HG03139 (cell line): ENCODE measurements at regions not wholly inside any gene's neighbourhood (a gene's known extent, or its start where the extent isn't known, plus 50 kb on each side); places are given as distances from the start of the nearest gene placed in this dataset.

ENCODE experiments used
- ATAC-seq: cut with Tn5 transposase; IDR thresholded peaks from one replicate; pipeline ENCODE4 v1.9.1; 2021; ENCODE audit not compliant: unreplicated experiment

DNA sequence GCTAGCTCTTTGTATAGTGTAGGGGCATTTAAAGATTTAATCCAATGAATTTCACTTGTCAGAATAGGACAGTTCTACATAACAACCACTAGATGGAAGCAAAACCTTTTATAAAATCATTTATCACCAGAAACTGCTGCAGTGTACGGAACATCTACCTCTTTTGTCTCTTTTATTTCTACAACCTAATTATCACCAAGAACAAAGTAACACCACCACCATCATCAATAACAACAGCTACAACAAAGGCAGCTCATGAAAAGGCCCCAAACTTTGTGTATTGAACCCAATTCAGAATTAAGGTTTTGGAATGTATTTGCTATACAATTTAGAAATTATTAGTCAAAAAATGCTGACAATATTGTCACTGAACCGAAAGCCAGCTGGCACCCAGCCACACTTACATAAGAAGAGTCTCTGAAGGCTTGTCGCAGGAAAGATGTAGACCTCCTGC is 260.9 kb upstream of the RPS6KA3 start:
- no peak for ATAC-seq

DNA sequence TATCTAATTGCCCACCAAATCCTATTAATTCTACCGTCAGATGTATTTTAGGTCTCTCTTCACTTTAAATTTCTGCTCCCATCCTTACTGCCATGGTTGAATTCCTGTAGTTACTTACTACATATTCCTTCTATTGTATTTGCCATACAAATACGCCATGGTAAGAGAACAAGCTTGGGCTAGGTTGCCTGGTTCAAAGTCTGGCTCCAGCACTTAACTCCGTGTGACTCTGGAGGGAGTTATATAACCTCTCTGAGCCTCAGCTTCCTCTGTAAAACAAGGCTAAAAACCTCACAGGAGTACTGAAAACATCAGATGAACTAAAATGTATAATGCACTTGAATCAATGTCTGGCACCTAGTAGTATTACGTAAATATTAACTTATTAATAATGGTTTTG is 260.3 kb upstream of the RPS6KA3 start:
- ATAC-seq: no peak

DNA sequence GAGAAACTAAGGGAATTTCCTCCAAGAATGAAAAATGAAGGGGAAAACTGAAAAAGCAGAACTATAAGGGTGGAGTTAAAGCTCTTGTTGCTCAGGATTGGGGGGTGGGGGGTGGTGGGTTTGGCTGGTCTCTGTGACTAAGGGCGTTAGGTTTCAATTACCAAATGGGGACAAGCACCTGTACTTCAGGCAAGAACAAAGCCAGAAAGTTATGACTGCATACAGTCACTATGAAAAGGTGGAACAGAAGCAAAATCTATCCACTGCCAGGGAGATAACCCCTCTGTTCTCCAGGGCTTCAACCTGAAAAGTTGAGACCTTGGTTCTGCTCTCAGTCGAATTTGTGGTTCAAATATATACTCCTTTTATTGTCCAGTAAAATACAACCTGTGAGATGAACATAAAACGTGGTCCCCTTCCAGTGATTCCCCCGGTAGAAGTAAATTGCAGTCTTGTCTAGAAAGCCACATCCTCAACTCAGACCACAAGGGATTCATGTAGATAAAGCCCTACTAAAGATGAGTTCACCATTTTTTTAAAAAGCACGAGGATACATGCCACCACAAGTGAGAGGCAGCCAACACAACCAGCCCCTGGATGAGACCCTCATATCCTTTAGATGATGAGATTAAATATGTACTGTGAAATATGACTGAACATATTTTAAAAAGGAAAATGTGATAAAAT is 257.1 kb upstream of the RPS6KA3 start:
- no peak for ATAC-seq

DNA sequence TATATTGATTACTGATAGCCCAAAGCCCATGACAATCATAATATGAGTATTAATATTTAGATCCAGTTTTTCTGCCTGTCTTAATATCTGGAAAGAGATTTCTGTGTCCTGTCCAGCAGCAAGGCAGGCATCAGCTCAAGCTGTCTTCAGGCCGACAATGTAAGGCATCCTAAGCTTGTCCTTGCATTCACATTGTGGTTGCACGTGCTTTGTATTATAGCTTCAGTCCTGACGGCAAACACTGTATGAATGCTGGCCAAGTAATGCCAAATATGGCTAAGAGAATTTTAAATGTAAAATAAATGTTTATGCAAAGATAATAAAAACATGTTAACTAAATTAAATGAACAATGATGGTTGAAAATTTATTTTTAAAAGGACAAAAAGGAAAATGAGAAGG is 255.7 kb upstream of the RPS6KA3 start:
- no peak for ATAC-seq

DNA sequence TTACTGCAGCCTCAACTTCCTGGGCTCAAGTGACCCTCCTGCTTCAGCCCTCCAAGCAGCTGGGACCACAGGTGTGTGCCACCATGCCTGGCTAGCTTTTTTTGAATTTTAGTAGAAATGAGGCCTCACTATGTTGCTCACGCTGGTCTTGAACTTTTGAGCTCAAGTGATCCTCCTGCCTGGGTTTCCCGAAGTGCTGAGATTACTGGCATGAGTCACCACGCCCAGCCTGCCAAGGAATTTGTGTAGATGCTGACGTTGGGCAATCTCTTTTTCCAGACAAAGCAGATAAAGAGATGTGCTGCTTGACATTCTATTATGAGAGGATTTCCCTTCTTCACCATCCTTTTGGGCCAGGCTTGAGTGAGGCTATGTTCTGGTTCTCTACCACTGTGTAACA is 254.5 kb upstream of the RPS6KA3 start:
- no peak for ATAC-seq

DNA sequence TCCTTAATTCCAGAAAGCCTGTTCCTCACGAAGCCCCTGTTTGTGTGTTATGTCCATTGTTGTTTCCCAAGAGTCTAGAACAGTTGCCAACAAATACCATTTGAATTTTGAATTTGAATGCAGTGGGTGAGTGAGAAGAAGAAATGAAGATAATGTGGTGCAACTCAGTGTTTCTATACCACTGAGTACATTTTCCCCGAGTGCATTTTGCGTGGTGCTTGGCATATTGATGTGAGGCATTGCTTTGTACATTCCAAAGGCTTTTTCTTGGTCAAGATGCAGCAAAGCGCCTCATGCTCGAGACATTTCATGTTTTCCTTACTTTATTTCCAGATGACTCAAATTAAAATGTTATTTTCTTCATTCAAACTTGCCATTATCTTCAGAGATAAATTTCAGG is 253.1 kb upstream of the RPS6KA3 start:
- ATAC-seq: no peak

DNA sequence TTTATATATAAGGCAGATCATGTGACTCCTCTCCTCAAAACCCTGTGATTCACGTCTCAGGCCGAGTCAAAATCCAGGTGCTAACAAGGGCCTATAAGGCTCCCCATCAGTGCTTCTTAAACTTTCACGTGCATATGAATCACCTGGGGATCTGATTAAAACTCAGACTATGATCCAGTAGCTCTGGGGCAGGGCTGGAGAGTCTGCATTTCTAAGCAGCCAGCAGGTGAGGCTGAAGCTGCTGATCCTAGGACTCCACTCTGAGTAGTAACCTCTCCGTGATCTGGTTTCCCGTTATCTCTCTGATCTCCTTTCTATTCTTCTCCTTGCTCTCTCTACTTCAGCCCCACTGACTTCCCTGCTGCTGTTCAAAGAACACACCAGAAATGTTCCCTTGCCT is 252.4 kb upstream of the RPS6KA3 start:
- ATAC-seq: no peak

DNA sequence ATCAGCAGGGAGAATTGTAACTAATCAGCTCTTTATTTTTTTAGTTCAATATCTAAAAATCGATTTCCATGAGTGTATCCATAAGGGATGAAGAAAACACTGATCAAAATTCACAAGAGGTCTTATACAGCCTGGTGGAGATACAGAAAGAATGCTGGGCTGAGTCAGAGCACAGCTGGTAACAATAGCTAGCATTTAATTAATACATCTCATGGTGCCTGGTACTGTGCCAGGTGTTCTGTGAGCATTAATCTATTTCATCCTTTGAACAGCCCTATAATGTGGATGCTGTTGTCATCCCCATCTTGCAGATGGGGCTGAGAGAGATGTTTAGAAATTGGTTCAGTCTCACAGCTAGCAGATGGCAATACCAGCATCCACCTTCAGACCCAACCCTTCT is 250.9 kb upstream of the RPS6KA3 start:
- no peak for ATAC-seq

DNA sequence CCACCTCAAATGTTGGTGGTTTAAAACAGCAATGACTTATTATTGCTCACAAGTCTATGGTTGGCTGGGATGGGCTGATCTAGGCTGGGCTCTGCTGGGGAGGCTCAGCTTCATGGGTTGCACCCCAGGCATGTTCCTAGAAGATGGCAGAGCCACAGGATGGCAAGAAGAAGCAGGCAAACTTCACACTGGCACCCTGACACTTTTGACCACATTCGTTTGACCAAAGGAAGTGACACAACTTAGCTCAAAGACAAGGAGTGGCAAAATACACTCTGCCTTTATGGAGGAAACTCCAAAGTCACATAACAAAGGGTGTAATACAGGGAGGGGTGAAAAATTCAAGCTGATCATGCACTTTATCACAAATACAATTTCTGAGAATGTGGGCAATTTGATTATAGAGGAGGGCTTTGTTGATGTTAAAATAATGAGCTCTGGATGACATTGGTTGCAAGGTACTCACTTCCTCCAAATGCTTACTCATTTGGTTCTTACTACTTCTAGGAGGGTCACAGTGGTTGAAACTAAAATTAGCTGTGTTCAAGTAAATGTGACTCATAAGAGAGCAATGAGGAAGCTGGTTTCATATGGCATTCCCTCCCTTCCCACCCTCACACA is 249.2 kb upstream of the RPS6KA3 start:
- ATAC-seq: peak; percentile 97

DNA sequence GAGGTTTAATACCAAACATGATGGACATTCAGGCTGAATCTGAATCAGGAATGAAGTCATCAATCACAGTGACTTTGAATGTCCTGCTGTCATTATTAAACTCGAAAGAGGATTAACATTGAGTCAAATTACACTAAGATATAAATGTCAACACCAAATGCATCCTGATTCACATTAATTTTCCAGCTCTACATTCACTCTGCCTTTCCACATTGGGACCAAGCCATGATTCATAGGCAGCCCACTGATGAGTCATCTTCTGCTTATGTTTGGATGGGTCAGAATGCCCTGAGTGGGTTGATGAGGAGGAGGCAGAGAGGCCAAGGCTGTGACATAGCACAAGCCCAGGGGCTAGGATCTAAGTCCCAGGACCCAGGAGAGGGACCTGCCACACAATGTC is 247.6 kb upstream of the RPS6KA3 start:
- no peak for ATAC-seq

DNA sequence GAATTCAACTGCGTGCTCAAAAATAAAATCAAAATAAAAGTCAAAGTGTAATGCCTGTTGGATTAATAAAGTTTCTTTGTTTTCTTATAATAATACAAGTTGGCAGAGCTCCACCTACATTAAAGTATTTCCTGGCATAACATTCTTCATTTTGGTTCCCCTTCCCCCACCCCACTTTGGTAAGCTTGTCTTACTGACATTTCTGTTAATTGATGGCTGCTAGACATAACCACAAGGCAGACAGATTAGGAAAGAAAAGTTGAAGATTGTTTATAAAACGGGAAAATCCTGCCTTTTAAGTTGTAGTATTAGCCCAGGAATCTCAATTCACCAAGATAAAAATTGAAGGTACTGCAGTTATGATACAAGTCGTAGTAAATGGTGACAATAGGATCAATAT is 246.5 kb upstream of the RPS6KA3 start:
- no peak for ATAC-seq

DNA sequence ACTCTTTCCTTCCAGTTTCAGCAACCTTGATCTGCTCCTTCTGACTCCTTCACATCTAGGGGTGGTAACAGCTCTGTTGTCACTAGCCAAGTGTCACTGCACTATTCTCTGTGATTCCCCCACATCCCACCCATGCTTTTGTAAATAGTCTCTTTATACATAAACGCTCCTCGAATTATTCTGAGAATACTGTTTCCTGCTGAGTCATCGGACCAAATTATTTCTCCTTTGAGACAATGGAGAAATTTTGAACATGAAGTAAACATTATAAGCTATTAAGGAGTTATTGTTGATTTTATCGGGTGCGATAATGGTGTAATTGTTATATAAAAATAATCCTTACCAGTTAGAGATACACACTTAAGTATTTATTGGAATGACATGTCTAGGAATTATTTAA is 245.1 kb upstream of the RPS6KA3 start:
- no peak for ATAC-seq

DNA sequence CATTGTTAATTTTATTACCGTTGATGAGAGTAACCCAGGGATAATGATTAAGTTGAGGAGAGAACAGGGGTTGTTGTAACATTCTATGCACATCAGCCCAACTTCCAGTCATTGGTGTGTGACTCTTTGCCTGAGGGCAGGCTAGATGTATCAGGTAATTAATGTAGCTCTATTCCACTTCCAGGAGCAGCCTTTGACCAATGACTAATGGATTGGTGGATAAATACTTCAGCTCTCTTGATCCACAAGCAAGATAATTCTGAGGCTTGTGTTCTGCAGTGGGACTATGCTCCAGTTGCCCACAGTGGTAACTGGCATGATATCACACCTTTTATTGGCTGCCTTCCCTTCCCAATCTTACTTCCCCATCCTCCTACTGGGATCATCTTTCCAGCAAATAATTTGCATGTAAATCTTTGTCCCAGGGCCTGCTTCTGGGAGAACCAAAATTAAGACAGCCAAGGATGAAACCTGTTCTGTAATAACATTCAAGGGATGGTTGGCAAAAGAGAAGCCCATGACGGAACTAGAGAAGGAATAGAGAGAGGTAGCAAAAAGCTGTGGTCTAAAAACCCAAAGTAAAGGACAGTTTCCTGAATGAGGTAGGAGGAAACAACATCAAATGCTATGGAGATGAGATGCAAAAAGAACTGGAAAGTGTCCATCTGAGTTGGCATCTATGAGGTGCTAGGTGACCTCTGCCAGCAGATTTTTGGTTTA is 241.4 kb upstream of the RPS6KA3 start:
- ATAC-seq: no peak

DNA sequence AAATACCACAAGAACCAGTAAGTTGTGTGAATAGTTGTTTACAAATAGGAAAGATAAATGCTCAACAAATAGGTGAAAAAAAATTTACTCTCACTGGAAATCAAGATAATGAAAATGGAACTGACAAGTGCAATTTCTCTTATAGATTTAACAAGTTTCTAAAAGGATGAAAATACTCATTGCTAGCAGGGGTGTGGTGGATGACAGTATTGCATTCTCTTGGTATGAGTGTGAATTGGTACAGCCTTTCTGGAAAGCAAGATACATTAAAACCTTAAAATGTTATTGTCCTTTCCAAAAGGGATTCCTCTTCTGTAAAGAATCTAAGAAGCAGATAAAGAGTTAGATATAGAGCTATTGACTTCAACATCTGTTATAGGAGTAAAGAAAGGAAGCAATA is 240.0 kb upstream of the RPS6KA3 start:
- ATAC-seq: no peak

DNA sequence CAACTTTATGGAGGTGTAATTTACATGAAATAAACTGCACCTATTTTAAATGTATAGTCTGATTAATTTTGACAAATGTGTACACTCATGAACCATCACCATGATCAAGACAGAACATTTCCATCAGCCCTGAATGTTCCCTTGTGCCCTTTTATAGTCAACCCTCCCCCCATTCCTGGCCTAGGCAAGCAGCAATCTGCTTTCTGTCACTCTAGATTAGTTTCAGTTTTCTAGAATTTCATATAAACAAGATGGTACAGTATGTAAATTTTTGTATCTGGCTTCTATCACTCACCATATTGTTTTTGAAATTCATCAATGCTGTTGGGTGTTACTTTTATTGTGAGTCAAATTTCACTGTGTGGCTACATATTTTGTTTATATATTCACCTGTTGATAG is 234.2 kb upstream of the RPS6KA3 start:
- ATAC-seq: no peak

DNA sequence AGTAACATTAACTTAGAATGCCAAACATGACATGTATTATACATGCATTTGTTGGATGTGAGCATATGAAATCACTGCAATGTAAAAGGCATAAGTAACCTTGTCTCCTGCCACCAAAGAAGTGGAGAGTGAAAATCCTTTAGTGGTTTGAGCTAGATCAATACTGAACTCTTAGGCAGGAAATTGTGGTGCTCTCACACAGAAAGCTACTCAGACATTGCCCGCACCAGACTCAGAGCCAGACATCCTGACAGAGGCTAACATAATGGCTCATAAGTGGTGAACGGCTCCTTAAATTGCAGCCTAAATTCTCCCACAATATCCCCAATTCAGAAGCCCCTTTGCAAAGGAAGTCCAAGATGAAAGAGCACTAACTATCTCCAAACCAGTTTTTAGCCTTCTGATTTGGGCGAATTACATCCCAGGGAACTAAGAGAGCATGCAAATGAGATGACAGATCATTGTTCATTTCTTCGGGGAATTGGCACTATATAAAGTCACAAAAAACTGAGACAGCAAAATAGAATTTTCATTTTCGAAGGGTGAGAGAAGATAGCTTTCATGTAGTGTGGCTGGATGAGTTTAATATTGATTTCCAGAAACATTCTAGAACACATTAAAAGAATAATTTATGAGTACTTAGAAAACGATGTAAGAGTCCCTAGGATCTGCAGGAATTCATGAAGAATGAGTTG is 233.6 kb upstream of the RPS6KA3 start:
- no peak for ATAC-seq

DNA sequence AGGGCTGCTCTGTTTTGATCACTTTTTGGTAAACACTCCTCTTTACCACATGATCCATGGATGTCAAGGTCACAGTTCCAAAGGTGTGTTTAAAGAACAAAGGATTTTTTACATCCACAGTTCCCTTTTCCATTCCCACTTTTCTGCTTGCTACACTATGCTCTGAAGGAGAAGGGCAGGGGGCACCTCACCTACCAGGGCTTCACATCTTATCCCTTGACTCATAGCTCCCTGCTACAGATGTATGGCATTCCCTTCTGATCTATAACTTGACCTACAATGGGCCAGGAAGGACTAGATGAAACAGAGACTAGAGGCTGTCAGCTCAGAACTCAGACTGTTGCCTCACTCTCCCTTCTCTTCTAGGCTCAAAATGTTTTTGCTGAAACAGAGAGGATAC is 233.1 kb upstream of the RPS6KA3 start:
- no peak for ATAC-seq

DNA sequence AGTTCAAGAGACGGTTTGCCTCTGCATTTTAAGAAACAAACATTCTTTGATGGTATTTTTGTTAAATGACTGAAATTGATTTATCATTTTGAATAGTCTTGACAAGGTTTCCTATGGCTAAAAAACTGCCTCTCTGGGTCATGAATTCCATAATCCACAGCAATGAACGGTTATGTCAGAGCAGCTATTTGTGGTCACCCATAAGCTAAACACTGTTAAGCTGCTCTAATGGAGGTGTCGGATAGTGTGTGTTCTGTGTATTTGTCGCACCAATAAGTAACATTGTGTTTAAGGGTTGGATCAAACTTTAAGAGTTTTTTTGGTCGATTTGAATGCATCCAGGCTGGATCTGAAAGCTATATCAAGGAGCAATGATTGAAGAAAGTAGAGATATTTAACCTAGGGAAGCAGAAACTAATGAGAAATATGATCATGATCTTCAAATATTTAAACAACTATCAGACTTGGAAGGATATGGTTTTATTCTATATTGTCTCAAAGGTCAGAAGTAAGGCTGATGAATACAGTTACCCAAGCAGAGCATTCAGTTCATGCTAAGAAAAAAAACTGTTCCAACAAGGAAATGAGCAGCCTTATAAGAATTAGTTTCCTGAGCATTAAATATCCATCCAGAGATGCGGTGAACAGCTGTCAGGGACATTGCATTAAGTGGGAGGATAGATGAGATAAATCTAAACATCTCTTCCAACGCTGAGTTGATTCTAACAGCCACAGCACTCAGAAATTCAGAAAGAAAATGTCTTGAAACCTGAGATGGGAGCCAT is 232.3 kb upstream of the RPS6KA3 start:
- ATAC-seq: no peak

DNA sequence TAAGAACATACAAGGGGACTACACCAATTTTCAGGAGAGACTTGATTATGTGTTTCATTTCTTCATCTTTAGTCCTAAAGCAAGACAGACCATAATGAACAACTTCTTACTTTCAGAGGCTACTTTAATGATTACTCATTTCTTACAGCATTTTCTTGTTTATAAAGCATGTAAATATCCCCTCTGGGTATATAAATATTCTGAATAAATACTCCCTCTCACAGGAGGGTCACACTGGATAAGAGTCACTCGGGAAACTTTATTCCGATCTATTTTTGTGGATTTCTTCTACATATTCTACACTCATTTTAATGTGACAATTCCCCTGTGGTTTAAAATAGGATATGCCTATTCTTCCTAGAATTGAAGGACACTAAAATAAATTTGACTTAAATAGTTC is 228.9 kb upstream of the RPS6KA3 start:
- ATAC-seq: no peak

DNA sequence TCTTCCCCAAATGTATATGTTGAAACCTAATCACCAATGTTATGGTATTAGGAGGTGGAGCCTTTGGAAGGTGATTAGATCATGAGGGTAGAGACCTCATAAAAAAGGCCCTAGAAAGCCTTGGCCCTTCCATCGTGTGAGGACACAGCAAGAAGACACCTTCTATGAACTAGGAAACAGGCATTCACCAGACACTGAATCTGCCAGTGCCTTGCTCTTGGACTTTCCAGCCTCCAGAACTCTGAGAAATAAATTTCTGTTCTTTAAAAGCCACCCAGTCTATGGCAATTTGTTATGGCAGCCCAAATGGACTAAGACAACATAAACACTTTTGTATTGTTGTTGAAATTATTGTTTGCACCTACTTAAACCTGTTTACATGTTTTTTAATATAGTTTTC is 221.8 kb upstream of the RPS6KA3 start:
- no peak for ATAC-seq

DNA sequence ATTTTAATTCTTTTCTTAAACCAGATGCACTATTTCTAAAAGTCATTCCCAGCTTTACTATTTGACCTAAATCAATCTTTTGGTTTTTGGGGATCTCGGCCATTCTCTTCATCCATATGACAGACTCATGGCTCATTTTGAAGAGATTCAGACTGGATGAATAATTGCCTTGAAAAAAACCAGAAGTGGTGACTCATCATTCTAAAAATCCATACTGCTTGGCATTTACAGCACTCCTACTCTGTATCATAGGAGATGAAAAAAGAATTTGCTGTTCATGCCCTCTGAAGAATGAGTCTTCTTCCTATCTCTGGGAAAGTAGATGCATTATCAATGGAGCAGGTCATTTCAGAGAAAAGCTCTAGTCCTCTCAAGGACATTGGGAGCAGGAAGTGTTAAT is 220.5 kb upstream of the RPS6KA3 start:
- no peak for ATAC-seq
